ENCODE measurements at regions not wholly inside any gene's neighbourhood (a gene's known extent, or its start where the extent isn't known, plus 50 kb on each side); places are given as distances from the start of the nearest gene placed in this dataset.

GRCh38 chr17:31649302-31649701 is 209.7 kb downstream of the COPRS start:
- no peak overlapping the region for H3K18ac ChIP-seq (ENCODE audit: extremely low read depth, low read length)
- no peak overlapping the region for H2BK20ac ChIP-seq (ENCODE audit: low read length)
- no peak overlapping the region for H2BK12ac ChIP-seq (ENCODE audit: low read depth, low read length)
- DNase-seq (ENCODE audit: low read depth in 1 of 2, low spot score in 2 of 2) (no peak), FAIRE-seq (no peak)
- no peak overlapping the region for H3K14ac ChIP-seq (ENCODE audit: insufficient read length)
- H3K4ac ChIP-seq (replicated peaks; ENCODE audit: insufficient read length, low read depth, low read length) = no peak overlapping the region
- no peak overlapping the region for H3K9ac ChIP-seq (replicated peaks in 1 of 4; ENCODE audit: extremely low read depth in 1 of 4, low read depth in 3 of 4, low read length in 3 of 4)
- H3K4me3 ChIP-seq (ENCODE audit: extremely low read depth in 1 of 4, insufficient read depth in 2 of 4, low read depth in 3 of 4, low read length in 4 of 4) = no peak overlapping the region
- ChIA-PET POLR2A (ENCODE audit: partially characterized antibody) (no interaction called here), CTCF (ENCODE audit: partially characterized antibody) (interaction anchor here (1.0 kb wide), 1 partner anchor 20 kb away, joined by 4 read pairs; no protein-coding TSS in a partner anchor)
- no peak overlapping the region for H2AK5ac ChIP-seq (ENCODE audit: low read depth, low read length)
- WGBS, 2 experiments (ENCODE audit: extremely low coverage in 1 of 2, insufficient coverage in 1 of 2, insufficient read length in 1 of 2, insufficient replicate concordance in 2 of 2, low coverage in 1 of 2, low lambda C conversion rate in 2 of 2, missing lambda C conversion rate in 1 of 2) = 93% methylated on average over 3 of the region's 3 CpGs; no CpG with 5 or more reads in 1 of the 2 experiments
- H3K27me3 ChIP-seq (replicated peaks in 1 of 4; ENCODE audit: control insufficient read depth in 3 of 4, extremely low read depth in 1 of 4, insufficient read depth in 3 of 4, low read length in 3 of 4) = no peaks in the 10 kb centered on the region
- no peaks in the 10 kb centered on the region for H3K79me2 ChIP-seq (ENCODE audit: control insufficient read depth in 1 of 2, insufficient read depth in 2 of 2, low read length in 2 of 2)
- H4K20me1 ChIP-seq (replicated peaks in 1 of 2; ENCODE audit: control insufficient read depth in 1 of 2, insufficient read depth in 2 of 2, low read length in 2 of 2) = no peaks in the 10 kb centered on the region
- H4K8ac ChIP-seq (ENCODE audit: extremely low read depth, insufficient read depth, low read length) = no peak overlapping the region
- H3K23me2 ChIP-seq (ENCODE audit: low read depth, low read length) = no peaks in the 10 kb centered on the region
- no peak overlapping the region for H2AFZ ChIP-seq (ENCODE audit: low read length)
- no peak overlapping the region for H2BK120ac ChIP-seq (replicated peaks; ENCODE audit: low read depth, low read length)
- no peak overlapping the region for H2BK5ac ChIP-seq (ENCODE audit: low read depth, low read length)
- H3K79me1 ChIP-seq (ENCODE audit: low read depth, low read length) = no peaks in the 10 kb centered on the region
- H3K27ac ChIP-seq (ENCODE audit: low read depth, low read length) = no peak overlapping the region
- H4K91ac ChIP-seq (replicated peaks; ENCODE audit: insufficient read length, low read length) = no peak overlapping the region
- H3K4me2 ChIP-seq (ENCODE audit: insufficient read depth in 1 of 2, low read depth in 2 of 2, low read length in 2 of 2) = no peak overlapping the region
- no peak overlapping the region for H3K56ac ChIP-seq (replicated peaks; ENCODE audit: insufficient read length, low read depth, low read length)
- TF ChIP-seq, protein P1, sequence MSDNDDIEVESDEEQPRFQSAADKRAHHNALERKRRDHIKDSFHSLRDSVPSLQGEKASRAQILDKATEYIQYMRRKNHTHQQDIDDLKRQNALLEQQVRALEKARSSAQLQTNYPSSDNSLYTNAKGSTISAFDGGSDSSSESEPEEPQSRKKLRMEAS (IDR thresholded peaks at IDR 0.05) = no peak
- TF ChIP-seq RNF2 (IDR thresholded peaks at IDR 0.05; ENCODE audit: borderline replicate concordance, low read depth, low read length, missing control alignments, poor library complexity, severe bottlenecking) (no peak), FOSL1 (IDR thresholded peaks at IDR 0.05; ENCODE audit: insufficient read depth, low read depth, low read length) (no peak), BRCA1 (IDR thresholded peaks at IDR 0.05; ENCODE audit: low read depth, low read length) (no peak), ATF2 (IDR thresholded peaks at IDR 0.05; ENCODE audit: low read length) (no peak), MAFK (IDR thresholded peaks at IDR 0.05; ENCODE audit: low read depth, low read length) (no peak), KDM5A (IDR thresholded peaks at IDR 0.05; ENCODE audit: low read length) (no peak), YY1 (IDR thresholded peaks at IDR 0.05; ENCODE audit: low read depth, low read length) (no peak), HDAC2 (IDR thresholded peaks at IDR 0.05; ENCODE audit: borderline replicate concordance in 1 of 2, low read depth in 2 of 2, low read length in 2 of 2) (no peak)
- H4K5ac ChIP-seq (ENCODE audit: insufficient read length, low read depth, low read length) = no peak overlapping the region
- no peak overlapping the region for H2BK15ac ChIP-seq (ENCODE audit: low read length)
- no peaks in the 10 kb centered on the region for H3K4me1 ChIP-seq (replicated peaks in 1 of 4; ENCODE audit: control insufficient read depth in 3 of 4, insufficient read depth in 4 of 4, low read length in 3 of 4)
- H3K36me3 ChIP-seq (ENCODE audit: control insufficient read depth in 2 of 4, insufficient read depth in 4 of 4, low read length in 3 of 4) = no peaks in the 10 kb centered on the region; a peak in 1 of 8 replicates
- H3K9me3 ChIP-seq (ENCODE audit: insufficient read depth in 2 of 2, low read depth in 1 of 2, low read length in 1 of 2) = peaks cover 17 to 24% of the 10 kb centered on the region in 2 experiments
- H3K23ac ChIP-seq (ENCODE audit: insufficient read length) = no peak overlapping the region

Data from H1 (cell line).